ENCODE measurements at regions not wholly inside any gene's neighbourhood (a gene's known extent, or its start where the extent isn't known, plus 50 kb on each side); places are given as distances from the start of the nearest gene placed in this dataset.
"Not testable (repeated sequence)": the region's sequence is repeated elsewhere in the genome, so short reads cannot be mapped to it uniquely, and the experiment has no call there.

DNA sequence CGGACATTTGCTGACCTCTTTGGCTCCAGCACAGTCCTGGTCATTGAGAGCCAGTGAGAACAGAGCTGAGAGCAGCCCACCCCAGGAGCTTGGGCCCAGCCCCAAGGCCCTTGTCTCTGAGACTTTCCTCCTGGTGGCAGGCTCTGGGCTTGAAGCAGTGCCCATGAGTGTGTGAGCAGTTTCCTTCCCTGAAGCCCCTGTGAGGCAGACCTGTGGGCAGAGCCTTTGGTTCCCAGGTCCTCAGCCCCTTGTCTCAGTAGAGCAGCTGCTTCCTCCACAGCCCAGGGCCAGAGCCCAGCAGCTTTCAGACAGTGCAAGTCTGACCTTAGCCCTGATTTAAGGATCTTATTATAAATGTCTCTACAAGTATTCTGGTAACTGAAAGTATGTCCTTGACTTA, 1185.0 kb downstream of the RPIA start:
- H3K27me3 Mint-ChIP-seq; POLR2A ChIA-PET (ENCODE audit: partially characterized antibody); H3K27ac Mint-ChIP-seq; H3K4me1 ChIP-seq (ENCODE audit: insufficient read depth, low read length); DNase-seq; H3K36me3 Mint-ChIP-seq; H3K27ac ChIP-seq (ENCODE audit: low read depth, low read length); H3K4me1 Mint-ChIP-seq; H3K27me3 ChIP-seq (ENCODE audit: insufficient read depth, low read length); H3K4me3 ChIP-seq (ENCODE audit: low read length in 2 of 2); intact Hi-C loops (cut with micrococcal nuclease); H3K9me3 Mint-ChIP-seq; CTCF ChIA-PET (ENCODE audit: partially characterized antibody); H3K4me3 Mint-ChIP-seq; H3K9me3 ChIP-seq (ENCODE audit: control insufficient read depth in 1 of 2, low read length in 2 of 2); H3K36me3 ChIP-seq (ENCODE audit: insufficient read depth, low read length): not testable (repeated sequence)

DNA sequence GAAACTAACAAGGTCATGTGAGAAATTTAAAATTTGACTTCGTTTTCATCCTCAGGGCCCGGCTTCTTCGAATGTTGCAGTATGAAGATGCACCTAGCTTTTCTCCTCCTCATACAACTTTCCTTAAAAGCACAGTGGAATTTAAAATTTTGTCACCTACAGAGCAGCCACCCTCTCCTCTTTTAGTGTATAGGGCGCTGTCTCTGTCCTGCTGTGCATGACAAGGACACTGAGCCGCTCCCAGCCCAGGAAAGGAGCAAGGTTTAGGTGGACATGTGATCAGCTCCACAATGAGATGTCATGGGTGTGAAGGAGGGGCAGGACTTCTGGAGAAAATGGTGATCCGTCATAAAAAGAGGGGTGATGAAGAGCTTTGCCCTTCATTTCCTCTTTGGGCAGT, 1185.4 kb downstream of the RPIA start:
- intact Hi-C loops (cut with micrococcal nuclease); H3K27ac Mint-ChIP-seq; H3K36me3 ChIP-seq (ENCODE audit: insufficient read depth, low read length); H3K4me3 ChIP-seq (ENCODE audit: low read length in 2 of 2); H3K27me3 Mint-ChIP-seq; POLR2A ChIA-PET (ENCODE audit: partially characterized antibody); H3K4me3 Mint-ChIP-seq; H3K9me3 Mint-ChIP-seq; H3K27ac ChIP-seq (ENCODE audit: low read depth, low read length); H3K36me3 Mint-ChIP-seq; H3K4me1 ChIP-seq (ENCODE audit: insufficient read depth, low read length); CTCF ChIA-PET (ENCODE audit: partially characterized antibody); H3K9me3 ChIP-seq (ENCODE audit: control insufficient read depth in 1 of 2, low read length in 2 of 2); H3K27me3 ChIP-seq (ENCODE audit: insufficient read depth, low read length); H3K4me1 Mint-ChIP-seq: not testable (repeated sequence)
- peak in 1 of 5 donors; percentile 26 for DNase-seq

DNA sequence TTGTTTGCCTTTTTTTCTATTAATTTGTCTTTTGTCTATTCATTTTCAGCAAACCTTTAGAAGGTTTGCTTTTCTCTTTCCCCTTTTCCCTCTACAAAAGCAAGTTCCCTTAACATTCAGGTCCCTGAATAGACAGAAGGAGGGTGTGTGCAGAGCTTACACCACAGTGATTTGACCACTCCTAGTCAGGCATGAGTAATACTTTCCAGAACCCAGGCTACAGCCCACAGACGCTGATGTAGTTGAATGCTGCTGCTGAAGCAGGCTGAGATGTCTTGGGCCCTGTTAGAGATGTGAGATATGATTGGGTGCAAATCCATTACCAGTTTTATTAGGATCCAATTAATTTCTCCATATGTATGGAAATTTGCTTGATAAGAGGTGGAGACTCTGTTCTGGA, 1191.4 kb downstream of the RPIA start:
- H3K36me3 Mint-ChIP-seq; H3K36me3 ChIP-seq (ENCODE audit: insufficient read depth, low read length); H3K27me3 Mint-ChIP-seq; H3K4me1 Mint-ChIP-seq; H3K27me3 ChIP-seq (ENCODE audit: insufficient read depth, low read length); H3K4me1 ChIP-seq (ENCODE audit: insufficient read depth, low read length); intact Hi-C loops (cut with micrococcal nuclease); H3K27ac Mint-ChIP-seq; H3K4me3 ChIP-seq (ENCODE audit: low read length in 2 of 2); DNase-seq; H3K4me3 Mint-ChIP-seq; POLR2A ChIA-PET (ENCODE audit: partially characterized antibody); H3K27ac ChIP-seq (ENCODE audit: low read depth, low read length); H3K9me3 Mint-ChIP-seq; H3K9me3 ChIP-seq (ENCODE audit: control insufficient read depth in 1 of 2, low read length in 2 of 2); CTCF ChIA-PET (ENCODE audit: partially characterized antibody): not testable (repeated sequence)

DNA sequence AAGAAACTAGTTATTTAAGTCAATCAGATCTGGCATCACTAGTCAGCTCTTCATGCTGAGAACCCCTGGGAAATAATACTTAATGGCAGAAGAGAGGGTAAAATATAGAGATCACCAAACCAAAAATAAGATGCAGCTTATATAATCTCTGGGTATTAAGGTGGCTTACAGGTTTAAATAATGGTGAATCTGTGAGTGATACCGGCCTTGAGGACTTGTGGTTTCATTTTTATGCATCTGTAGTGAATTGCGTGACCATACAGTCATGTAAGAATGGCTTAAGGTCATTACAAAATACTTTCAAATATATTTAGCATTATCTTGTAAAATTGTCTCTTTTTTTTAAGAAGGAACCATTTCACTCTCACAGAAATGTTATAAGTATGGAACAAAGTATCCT, 1192.2 kb downstream of the RPIA start:
- H3K27me3 Mint-ChIP-seq; H3K27ac Mint-ChIP-seq; intact Hi-C loops (cut with micrococcal nuclease); H3K4me1 Mint-ChIP-seq; CTCF ChIA-PET (ENCODE audit: partially characterized antibody); H3K36me3 ChIP-seq (ENCODE audit: insufficient read depth, low read length); H3K4me1 ChIP-seq (ENCODE audit: insufficient read depth, low read length); H3K9me3 Mint-ChIP-seq; H3K9me3 ChIP-seq (ENCODE audit: control insufficient read depth in 1 of 2, low read length in 2 of 2); DNase-seq; H3K27me3 ChIP-seq (ENCODE audit: insufficient read depth, low read length); H3K27ac ChIP-seq (ENCODE audit: low read depth, low read length); POLR2A ChIA-PET (ENCODE audit: partially characterized antibody); H3K36me3 Mint-ChIP-seq; H3K4me3 ChIP-seq (ENCODE audit: low read length in 2 of 2); H3K4me3 Mint-ChIP-seq: not testable (repeated sequence)

DNA sequence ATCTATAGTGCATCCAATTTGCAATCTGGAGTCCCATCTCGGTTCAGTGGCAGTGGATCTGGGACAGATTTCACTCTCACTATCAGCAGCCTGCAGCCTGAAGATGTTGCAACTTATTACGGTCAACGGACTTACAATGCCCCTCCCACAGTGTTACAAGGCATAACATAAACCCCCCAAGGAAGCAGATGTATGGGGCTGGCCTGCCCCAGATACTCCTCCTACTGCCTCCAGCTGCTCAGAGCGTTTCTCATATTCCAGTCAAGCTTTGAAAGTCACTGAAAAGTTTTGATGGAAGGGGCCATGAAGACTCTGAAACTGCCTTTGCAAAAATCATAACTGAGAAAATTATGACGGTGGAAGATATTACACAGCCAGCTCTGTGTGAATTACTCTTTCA, 1193.6 kb downstream of the RPIA start:
- H3K36me3 Mint-ChIP-seq; H3K27ac ChIP-seq (ENCODE audit: low read depth, low read length); H3K27me3 ChIP-seq (ENCODE audit: insufficient read depth, low read length); CTCF ChIA-PET (ENCODE audit: partially characterized antibody); intact Hi-C loops (cut with micrococcal nuclease); H3K4me1 ChIP-seq (ENCODE audit: insufficient read depth, low read length); H3K4me1 Mint-ChIP-seq; H3K27ac Mint-ChIP-seq; H3K9me3 ChIP-seq (ENCODE audit: control insufficient read depth in 1 of 2, low read length in 2 of 2); POLR2A ChIA-PET (ENCODE audit: partially characterized antibody); H3K27me3 Mint-ChIP-seq; H3K9me3 Mint-ChIP-seq; H3K4me3 ChIP-seq (ENCODE audit: low read length in 2 of 2); H3K4me3 Mint-ChIP-seq; DNase-seq; H3K36me3 ChIP-seq (ENCODE audit: insufficient read depth, low read length): not testable (repeated sequence)

DNA sequence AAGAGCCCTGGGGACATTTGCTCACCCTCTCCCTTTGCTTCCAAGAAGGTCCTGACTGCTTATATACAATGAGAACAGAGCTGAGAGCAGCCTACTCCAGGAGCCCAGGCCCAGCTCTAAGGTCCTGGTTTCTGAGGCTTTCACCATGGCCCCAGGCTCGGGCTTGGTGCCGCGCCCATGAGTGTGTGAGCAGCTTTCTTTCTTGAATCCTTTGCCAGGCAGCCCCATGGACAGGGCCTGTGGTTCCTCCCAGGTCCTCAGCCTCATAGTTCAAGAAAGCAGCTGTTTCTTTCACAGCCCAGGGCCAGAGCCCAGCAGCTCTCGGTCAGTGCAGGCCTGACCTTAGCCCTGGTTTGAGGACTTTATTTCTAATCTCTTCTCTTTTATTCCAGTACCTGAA, 1197.2 kb downstream of the RPIA start:
- H3K9me3 ChIP-seq (ENCODE audit: control insufficient read depth in 1 of 2, low read length in 2 of 2); H3K36me3 Mint-ChIP-seq; H3K4me1 Mint-ChIP-seq; H3K4me3 ChIP-seq (ENCODE audit: low read length in 2 of 2); H3K4me1 ChIP-seq (ENCODE audit: insufficient read depth, low read length); H3K27ac Mint-ChIP-seq; POLR2A ChIA-PET (ENCODE audit: partially characterized antibody); H3K4me3 Mint-ChIP-seq; DNase-seq; CTCF ChIA-PET (ENCODE audit: partially characterized antibody); H3K9me3 Mint-ChIP-seq; H3K36me3 ChIP-seq (ENCODE audit: insufficient read depth, low read length); H3K27ac ChIP-seq (ENCODE audit: low read depth, low read length); H3K27me3 Mint-ChIP-seq; intact Hi-C loops (cut with micrococcal nuclease); H3K27me3 ChIP-seq (ENCODE audit: insufficient read depth, low read length): not testable (repeated sequence)

DNA sequence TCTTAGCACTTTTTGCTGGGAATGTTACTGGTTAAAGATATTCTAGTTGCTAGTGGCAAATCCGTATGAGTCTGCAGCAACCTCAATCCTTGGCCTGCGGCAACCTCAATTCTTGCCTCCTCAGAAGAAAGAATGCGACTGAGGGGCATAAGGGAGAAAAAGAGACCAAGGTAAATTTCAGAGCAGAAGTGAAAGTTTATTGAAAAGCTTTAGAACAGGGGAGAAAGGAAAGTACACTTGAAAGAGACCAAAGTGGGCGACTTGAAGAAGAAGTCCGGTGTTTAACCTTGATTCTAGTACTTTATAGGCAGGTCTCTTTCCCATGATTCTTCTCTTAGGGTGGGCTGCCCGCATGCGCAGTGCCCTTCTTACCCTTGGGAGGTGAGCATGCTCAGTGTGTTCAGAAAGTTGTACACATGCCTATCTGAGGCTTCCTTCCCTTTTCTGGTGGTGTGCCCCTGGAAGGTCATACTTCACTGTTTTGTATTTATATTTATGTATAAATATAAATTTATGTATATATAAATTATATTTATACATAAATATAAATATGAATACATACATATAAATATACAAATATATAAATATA, 1198.8 kb downstream of the RPIA start:
- DNase-seq; CTCF ChIA-PET (ENCODE audit: partially characterized antibody); H3K27me3 ChIP-seq (ENCODE audit: insufficient read depth, low read length); H3K4me3 ChIP-seq (ENCODE audit: low read length in 2 of 2); H3K27me3 Mint-ChIP-seq; H3K4me1 ChIP-seq (ENCODE audit: insufficient read depth, low read length); H3K9me3 Mint-ChIP-seq; H3K4me3 Mint-ChIP-seq; H3K4me1 Mint-ChIP-seq; H3K9me3 ChIP-seq (ENCODE audit: control insufficient read depth in 1 of 2, low read length in 2 of 2); H3K36me3 ChIP-seq (ENCODE audit: insufficient read depth, low read length); intact Hi-C loops (cut with micrococcal nuclease); H3K36me3 Mint-ChIP-seq; H3K27ac ChIP-seq (ENCODE audit: low read depth, low read length); POLR2A ChIA-PET (ENCODE audit: partially characterized antibody); H3K27ac Mint-ChIP-seq: not testable (repeated sequence)

DNA sequence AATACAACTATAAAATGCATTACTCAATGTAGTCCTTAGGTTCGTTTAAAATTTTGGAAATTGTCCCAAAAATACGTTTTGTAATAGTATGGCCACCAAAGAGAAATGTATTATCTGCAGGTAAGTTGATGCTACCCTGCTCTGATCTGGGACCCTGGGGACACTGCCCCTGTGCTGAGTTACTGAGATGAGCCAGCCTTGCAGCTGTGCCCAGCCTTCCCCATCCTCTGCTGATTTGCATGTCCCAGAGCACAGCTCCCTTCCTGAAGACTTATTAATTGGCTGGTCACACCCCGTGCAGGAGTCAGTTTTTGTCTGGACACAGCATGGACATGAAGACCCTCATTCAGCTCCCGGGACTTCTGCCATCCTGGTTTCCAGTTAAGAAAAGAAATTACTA, 1203.5 kb downstream of the RPIA start:
- H3K36me3 Mint-ChIP-seq; H3K4me1 ChIP-seq (ENCODE audit: insufficient read depth, low read length); CTCF ChIA-PET (ENCODE audit: partially characterized antibody); H3K27me3 ChIP-seq (ENCODE audit: insufficient read depth, low read length); POLR2A ChIA-PET (ENCODE audit: partially characterized antibody); H3K27ac Mint-ChIP-seq; H3K27ac ChIP-seq (ENCODE audit: low read depth, low read length); H3K4me3 ChIP-seq (ENCODE audit: low read length in 2 of 2); H3K4me3 Mint-ChIP-seq; H3K9me3 Mint-ChIP-seq; H3K4me1 Mint-ChIP-seq; H3K36me3 ChIP-seq (ENCODE audit: insufficient read depth, low read length); H3K9me3 ChIP-seq (ENCODE audit: control insufficient read depth in 1 of 2, low read length in 2 of 2); H3K27me3 Mint-ChIP-seq; intact Hi-C loops (cut with micrococcal nuclease); DNase-seq: not testable (repeated sequence)

All from CD4-positive, alpha-beta memory T cell (primary cell).